HG03025 (cell line): ENCODE measurements at regions not wholly inside any gene's neighbourhood (a gene's known extent, or its start where the extent isn't known, plus 50 kb on each side); places are given as distances from the start of the nearest gene placed in this dataset.
A peak's percentile ranks its signal among the peaks of the same experiment; 100 is the strongest.

Source experiments
- ATAC-seq: cut with Tn5 transposase; IDR thresholded peaks from one replicate; pipeline ENCODE4 v1.9.1; 2021; ENCODE audit warnings: mild to moderate bottlenecking, moderate library complexity; ENCODE audit not compliant: unreplicated experiment, low FRiP score

DNA sequence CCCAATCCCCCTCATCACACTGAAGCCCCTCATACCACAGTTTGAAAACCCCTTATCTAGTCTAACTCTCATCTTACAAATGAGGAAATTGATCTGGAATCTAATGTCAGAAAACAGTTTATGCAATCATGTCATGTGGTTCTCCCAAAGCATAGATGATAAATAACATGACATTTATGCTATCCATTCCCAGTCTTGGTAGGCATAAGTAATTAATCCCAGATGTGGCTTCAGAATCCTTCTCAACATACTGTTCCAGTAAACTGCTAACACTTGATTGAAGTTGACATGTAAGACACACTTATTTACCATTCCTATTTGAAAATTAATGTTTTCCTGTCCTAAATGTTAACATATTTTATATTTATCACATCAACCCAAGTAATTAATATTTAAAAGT, 168.7 kb downstream of the GALC start:
- ATAC-seq: no peak

DNA sequence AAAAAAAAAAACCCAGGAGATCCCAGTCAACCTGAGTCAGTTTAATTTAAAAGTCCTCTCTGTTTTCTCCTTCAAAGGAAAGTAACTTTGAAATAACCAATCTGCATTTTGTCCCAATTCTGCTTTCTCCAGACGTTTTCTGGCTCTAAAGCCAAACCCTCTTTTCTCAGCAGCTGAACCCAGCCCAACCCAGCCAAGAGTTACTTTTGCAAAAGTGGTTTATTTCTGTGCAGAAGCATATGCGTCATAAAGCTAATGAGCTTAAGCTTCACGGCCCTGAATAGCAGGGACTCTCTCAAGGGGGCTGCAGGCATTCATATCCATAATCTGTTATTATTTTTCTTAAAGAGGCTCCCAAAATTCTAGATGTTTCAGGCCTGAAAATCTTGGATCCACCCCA, 176.6 kb downstream of the GALC start:
- ATAC-seq: no peak

DNA sequence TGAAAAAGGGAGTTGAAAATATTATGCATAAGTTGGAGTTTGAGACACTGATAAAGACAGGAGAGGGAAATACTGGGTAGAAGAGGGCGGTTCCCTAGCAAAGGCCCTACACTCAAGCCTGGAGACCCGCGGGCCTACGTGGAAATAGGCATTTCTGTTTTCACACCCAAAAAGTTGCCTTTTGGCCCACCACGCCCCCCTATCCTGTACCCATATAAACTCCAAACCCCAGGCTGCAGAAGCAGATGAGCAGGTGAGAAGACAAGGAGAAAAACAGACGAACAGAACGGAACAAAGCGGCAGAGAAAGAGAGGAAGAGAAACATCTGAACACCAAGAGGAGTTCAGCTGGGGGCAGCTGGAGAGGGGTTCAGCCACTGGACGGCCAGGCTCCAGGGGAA, 177.9 kb downstream of the GALC start:
- ATAC-seq: no peak

GRCh38 chr14:87813686-87814085, 179.3 kb downstream of the GALC start:
- no peak for ATAC-seq

GRCh38 chr14:87813211-87813610, 179.8 kb downstream of the GALC start:
- ATAC-seq: no peak

- ATAC-seq: no peak
Observed at GRCh38 chr14:87811246-87811645, 181.7 kb downstream of the GALC start.

DNA sequence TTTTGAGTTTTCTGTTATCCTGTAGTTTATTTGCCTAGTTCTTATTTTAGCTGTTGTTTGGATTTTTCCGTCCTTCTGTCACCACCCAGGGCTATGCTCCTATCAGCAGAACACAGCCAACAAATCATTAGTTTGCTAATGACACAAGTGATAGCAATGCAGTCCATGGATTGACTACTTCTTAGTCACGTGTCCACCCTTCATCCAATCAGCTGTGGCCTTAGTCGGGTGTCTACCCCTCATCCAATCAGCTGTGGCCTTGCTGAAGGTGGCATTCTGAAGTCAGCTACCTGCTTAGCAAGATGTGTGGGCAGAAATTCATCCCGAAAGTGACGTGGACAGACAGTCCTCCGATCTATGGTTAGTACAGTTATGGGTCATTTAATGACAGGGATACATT, 182.3 kb downstream of the GALC start:
- no peak for ATAC-seq

DNA sequence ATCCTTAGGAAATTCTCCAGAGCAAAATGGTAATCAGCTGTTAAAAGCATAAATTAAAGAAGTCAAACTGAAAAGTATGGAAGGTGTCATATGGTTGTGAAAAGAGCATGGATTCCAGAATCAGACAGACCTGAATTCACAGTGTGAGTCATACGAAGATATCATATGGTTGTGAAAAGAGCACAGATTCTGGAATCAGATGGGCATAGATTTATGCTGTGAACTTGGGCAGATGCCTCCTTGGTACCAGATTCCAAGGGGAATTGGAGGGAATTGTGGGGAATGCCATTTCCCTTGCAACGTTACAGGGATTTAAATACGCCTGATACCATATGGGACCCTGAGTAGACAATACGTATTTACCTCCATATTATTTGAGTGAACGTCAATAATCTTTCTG, 183.7 kb downstream of the GALC start:
- no peak for ATAC-seq

GRCh38 chr14:87805315-87805723, 187.7 kb downstream of the GALC start:
- peak; percentile 71 for ATAC-seq

- ATAC-seq: no peak
Observed at GRCh38 chr14:87800216-87800615, 192.8 kb downstream of the GALC start.

DNA sequence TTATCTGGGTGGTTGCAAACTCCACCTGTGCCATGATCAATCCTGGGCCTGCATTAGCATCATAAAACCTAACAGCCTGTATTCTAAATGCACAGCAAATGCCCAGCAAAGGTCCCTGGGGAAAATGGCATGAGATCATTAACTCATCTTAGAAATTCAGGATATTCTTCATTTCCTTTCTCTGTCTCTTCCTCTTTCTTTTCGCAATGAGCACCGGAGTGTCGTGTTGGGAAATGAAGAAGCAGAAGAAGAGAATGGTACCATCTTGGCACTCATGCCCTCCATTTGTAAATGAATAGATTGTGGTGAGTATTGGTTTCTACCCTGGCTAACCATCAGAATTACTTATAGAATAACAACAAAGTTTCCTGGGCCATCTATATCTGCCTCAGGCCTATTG, 193.6 kb downstream of the GALC start:
- no peak for ATAC-seq

- ATAC-seq: no peak
Observed at GRCh38 chr14:87797001-87797400, 196.0 kb downstream of the GALC start.

- no peak for ATAC-seq
Observed at GRCh38 chr14:87794561-87794960, 198.4 kb downstream of the GALC start.

DNA sequence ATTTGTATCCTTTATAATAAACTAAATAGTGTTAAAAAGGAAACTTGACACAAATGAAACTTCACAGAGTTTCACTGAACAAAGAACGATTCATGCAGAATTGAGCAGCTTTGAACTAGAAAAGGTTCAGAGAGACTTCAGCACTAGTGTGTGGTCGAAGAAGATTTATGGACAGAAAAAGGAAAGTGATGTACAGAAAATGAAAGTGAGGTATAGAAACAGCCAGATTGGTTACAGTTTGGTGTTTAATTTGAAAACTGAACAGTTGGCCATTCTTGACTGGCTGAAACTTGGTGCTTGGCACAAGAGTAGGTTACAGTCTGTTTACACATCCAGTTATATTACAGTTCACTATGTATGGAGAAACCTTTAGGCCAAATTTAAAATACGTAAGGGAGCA, 207.1 kb downstream of the GALC start:
- no peak for ATAC-seq

DNA sequence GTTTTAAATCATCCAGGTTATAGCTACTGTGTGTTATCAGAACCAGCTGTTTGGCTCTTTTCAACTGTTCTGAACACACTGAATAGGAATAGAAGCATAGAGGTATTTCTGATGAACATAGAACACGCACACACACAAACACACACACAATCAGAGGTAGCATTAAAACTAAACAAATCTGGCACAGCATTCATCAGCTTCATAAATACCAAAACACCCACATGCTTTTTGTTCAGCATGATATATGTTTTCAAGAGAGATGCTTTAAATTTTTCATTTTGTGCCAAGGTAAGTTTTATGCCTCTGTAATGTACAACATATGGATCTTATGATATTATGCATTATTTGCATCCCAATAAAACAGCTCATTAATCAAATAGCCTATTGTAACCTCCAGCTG, 208.6 kb downstream of the GALC start:
- no peak for ATAC-seq

DNA sequence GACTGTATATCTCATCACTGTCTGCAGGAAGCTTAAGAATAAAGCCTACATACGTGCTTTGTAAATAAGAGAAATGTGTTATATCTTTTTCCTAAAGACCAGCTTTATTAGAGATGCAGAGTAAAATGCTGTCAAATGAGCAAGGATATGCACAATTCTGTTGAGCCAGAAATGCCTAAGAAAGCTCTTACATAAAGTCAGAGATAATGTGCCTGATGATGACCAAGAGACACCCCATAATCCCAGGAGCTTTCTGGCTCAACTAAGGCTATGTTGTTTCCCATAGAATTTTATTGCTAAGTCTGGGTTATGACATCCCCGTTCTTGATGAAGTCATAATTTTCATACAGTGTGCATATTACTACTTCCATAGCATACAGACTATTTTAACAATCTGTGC, 209.9 kb downstream of the GALC start:
- ATAC-seq: no peak

DNA sequence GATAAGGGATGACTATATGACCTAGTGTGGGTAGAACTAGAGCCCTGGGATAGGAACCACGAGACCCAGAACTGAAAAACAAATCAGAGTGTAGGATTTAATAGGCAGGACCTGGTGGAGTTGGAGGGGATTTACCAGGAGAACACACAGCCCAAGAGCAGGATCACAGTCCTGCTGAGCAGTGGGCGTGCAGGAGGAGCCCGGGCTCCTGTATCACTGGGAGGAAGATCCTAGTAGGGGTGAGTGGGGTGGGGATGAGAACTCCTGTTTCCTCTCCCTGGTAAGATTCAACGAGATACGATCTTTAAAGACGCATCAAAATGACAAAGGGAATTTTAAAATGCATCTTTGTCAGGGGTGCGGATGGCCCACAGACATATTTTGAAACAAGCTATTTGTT, 220.1 kb downstream of the GALC start:
- no peak for ATAC-seq

- ATAC-seq: no peak
Observed at GRCh38 chr14:87767567-87767901, 225.4 kb downstream of the GALC start.

DNA sequence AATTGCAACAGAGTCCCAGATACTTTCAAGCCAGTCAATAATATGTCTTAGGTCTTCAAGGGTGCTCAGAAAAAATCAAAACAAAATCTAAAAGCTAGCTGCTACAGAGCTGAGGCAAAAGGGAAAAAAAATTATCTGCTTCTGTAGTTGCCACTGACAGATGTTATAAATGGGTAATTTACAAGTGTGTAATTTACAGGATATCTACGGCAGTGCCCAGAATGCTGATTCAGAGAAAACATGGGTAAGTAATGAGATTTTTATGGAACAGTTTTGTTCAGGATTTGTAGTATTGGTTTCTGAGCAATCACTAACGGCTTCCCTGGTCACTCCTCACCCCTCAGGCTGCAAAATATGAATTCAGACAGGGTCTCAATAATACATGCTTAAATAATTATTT, 234.1 kb downstream of the GALC start:
- no peak for ATAC-seq

DNA sequence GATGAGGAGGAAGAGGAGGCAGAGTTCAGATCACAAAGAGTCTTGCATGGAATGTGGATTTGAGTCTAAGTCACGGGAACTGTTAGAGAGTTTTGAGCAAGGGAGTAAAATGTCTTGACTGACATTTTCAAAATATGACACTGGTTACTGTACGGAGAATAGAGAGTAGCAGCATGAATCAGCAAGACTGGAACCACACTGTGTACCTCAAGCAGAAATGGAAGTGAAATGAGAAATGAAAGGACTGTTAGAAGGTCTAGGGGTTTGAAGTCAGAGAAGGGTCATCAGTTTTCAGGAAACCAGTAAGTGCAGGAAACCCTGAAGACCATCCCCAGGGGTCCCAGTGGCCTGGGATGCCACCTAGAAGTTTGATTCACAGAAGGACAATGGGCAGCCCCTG, 236.3 kb downstream of the GALC start:
- no peak for ATAC-seq

GRCh38 chr14:87754520-87755223, 238.3 kb downstream of the GALC start:
- ATAC-seq: no peak

- no peak for ATAC-seq
Observed at GRCh38 chr14:87748558-87748957, 244.4 kb downstream of the GALC start.

GRCh38 chr14:87745507-87746118, 247.4 kb downstream of the GALC start:
- ATAC-seq: peak; percentile 72
